Mesothelial cell of epicardium (in vitro differentiated cells): ENCODE measurements at regions not wholly inside any gene's neighbourhood (a gene's known extent, or its start where the extent isn't known, plus 50 kb on each side); places are given as distances from the start of the nearest gene placed in this dataset.

Source experiments
- DNase-seq, 2 experiments: peaks; one replicate each; pipeline ENCODE4 v3.0.0; 2021; ENCODE audit warnings: low spot score in 2 of 2; ENCODE audit not compliant: unreplicated experiment in 2 of 2
- H3K27ac Mint-ChIP-seq: 2 replicates; pipeline ENCODE4 v1.8.0; 2021; ENCODE audit warnings: mixed read lengths
- H3K27me3 Mint-ChIP-seq: 2 replicates; pipeline ENCODE4 v1.8.0; 2021; ENCODE audit warnings: low read depth, mixed read lengths
- H3K36me3 Mint-ChIP-seq: 2 replicates; pipeline ENCODE4 v1.8.0; 2021; ENCODE audit warnings: mixed read lengths
- H3K4me1 Mint-ChIP-seq: 2 replicates; pipeline ENCODE4 v1.8.0; 2021; ENCODE audit warnings: mixed read lengths
- H3K4me3 Mint-ChIP-seq: 2 replicates; pipeline ENCODE4 v1.8.0; 2021; ENCODE audit warnings: mild to moderate bottlenecking, moderate library complexity, mixed read lengths
- H3K9me3 Mint-ChIP-seq: 2 replicates; pipeline ENCODE4 v1.8.0; 2021; ENCODE audit warnings: mixed read lengths
- TF ChIP-seq, protein P1 (sequence below): fragments of 200-600 bp; sonication (generic); IDR thresholded peaks from one replicate; pipeline ENCODE4 v1.5.0; 2021; ENCODE audit warnings: antibody characterized with exemption; ENCODE audit not compliant: unreplicated experiment

GRCh38 chr4:11264841-11265240 is 163.9 kb downstream of the HS3ST1 start:
- no peaks in the 10 kb centered on the region for H3K27me3 Mint-ChIP-seq
- TF ChIP-seq, protein P1, sequence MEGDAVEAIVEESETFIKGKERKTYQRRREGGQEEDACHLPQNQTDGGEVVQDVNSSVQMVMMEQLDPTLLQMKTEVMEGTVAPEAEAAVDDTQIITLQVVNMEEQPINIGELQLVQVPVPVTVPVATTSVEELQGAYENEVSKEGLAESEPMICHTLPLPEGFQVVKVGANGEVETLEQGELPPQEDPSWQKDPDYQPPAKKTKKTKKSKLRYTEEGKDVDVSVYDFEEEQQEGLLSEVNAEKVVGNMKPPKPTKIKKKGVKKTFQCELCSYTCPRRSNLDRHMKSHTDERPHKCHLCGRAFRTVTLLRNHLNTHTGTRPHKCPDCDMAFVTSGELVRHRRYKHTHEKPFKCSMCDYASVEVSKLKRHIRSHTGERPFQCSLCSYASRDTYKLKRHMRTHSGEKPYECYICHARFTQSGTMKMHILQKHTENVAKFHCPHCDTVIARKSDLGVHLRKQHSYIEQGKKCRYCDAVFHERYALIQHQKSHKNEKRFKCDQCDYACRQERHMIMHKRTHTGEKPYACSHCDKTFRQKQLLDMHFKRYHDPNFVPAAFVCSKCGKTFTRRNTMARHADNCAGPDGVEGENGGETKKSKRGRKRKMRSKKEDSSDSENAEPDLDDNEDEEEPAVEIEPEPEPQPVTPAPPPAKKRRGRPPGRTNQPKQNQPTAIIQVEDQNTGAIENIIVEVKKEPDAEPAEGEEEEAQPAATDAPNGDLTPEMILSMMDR, result no peak
- H3K36me3 Mint-ChIP-seq, result peaks cover 3% of the 10 kb centered on the region
- H3K4me3 Mint-ChIP-seq, result no peak overlapping the region
- peaks cover 23% of the 10 kb centered on the region for H3K9me3 Mint-ChIP-seq
- no peak overlapping the region for H3K27ac Mint-ChIP-seq
- peaks cover 6% of the 10 kb centered on the region for H3K4me1 Mint-ChIP-seq
- DNase-seq, result no peak

DNA sequence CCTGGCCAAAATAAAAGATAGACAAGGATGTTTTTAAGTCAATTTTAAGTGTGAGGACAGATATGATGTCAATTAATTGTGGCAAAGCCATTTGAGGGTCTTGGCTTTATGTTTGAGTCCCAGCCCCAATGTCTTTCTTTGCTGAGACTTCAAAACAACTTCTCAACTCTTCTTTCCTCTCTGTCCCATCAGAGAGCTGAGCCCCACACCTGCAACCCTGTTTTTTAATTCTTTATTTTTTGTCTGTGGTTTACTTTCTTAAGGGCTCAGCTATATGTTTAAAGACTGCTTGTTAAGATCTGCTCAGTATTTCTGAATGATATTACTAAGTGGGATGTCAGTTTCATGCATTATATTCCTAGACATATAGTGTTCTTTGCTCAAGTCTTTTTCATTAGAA is 164.3 kb downstream of the HS3ST1 start:
- peaks cover 6% of the 10 kb centered on the region for H3K4me1 Mint-ChIP-seq
- peaks cover 23% of the 10 kb centered on the region for H3K9me3 Mint-ChIP-seq

GRCh38 chr4:11263208-11263607 is 165.5 kb downstream of the HS3ST1 start:
- TF ChIP-seq, protein P1, result no peak
- H3K4me3 Mint-ChIP-seq, result no peak overlapping the region
- H3K27ac Mint-ChIP-seq, result no peak overlapping the region
- H3K4me1 Mint-ChIP-seq, result peaks cover 6% of the 10 kb centered on the region
- H3K27me3 Mint-ChIP-seq, result no peaks in the 10 kb centered on the region
- H3K9me3 Mint-ChIP-seq, result peaks cover 23% of the 10 kb centered on the region
- DNase-seq, result no peak
- peaks cover 3% of the 10 kb centered on the region for H3K36me3 Mint-ChIP-seq

More for the DNA sequence above, 164.3 kb downstream of the HS3ST1 start:
- Mint-ChIP-seq H3K36me3 (peaks cover 3% of the 10 kb centered on the region), H3K27ac (no peak overlapping the region), H3K27me3 (no peaks in the 10 kb centered on the region), H3K4me3 (no peak overlapping the region)
- no peak for DNase-seq
- TF ChIP-seq, protein P1, result no peak

- TF ChIP-seq, protein P1, result no peak
- Mint-ChIP-seq H3K27ac (no peak overlapping the region), H3K4me3 (no peak overlapping the region), H3K27me3 (no peaks in the 10 kb centered on the region), H3K36me3 (no peaks in the 10 kb centered on the region), H3K9me3 (peaks cover 7% of the 10 kb centered on the region), H3K4me1 (peaks cover 6% of the 10 kb centered on the region)
- no peak for DNase-seq
These were observed 167.4 kb downstream of the HS3ST1 start for GRCh38 chr4:11261066-11261850.

DNA sequence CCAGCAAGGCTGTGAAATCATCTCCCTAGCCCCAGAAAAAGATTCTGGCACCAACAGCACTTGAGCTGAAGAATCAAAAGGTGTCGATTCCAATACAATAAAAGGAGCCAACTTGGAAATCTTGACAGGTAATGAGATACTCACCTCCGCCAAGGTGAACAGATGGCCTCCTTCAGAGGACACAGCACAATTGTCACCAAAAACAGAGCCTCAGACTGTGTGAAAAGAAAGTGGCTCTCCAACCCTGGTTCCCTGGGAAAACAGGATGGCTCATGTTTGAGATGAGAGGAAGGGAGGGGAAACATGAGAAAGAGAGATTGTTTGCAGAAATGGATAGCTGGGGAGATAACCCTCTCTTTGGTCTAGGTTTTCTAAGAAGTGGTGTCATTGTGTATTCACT is 168.9 kb downstream of the HS3ST1 start:
- DNase-seq, result no peak
- H3K4me1 Mint-ChIP-seq, result peaks cover 6% of the 10 kb centered on the region
- no peaks in the 10 kb centered on the region for H3K36me3 Mint-ChIP-seq
- no peaks in the 10 kb centered on the region for H3K27me3 Mint-ChIP-seq
- TF ChIP-seq, protein P1, result no peak
- H3K27ac Mint-ChIP-seq, result no peak overlapping the region
- no peak overlapping the region for H3K4me3 Mint-ChIP-seq
- H3K9me3 Mint-ChIP-seq, result no peaks in the 10 kb centered on the region
